PFSK-1 (cell line): ENCODE measurements at regions not wholly inside any gene's neighbourhood (a gene's known extent, or its start where the extent isn't known, plus 50 kb on each side); places are given as distances from the start of the nearest gene placed in this dataset.

Experiments used
- FOXP2 ChIP-seq: optimal IDR thresholded peaks from 2 replicates; pipeline ENCODE3; 2011; ENCODE audit warnings: borderline replicate concordance, control low read depth, inconsistent platforms; ENCODE audit not compliant: insufficient read depth; ENCODE audit errors: extremely low read length, extremely low read depth
- POLR2AphosphoS5 ChIP-seq: IDR thresholded peaks from 2 replicates; pipeline ENCODE4 v1.6.1; 2012; ENCODE audit warnings: low read depth, mild to moderate bottlenecking, control low read depth, low read length, moderate library complexity
- REST ChIP-seq, 2 experiments: IDR thresholded peaks; 2 replicates each; pipeline versions ENCODE4 v1.6.1 to v1.8.0; 2011 to 2012; ENCODE audit warnings: low read depth in 2 of 2, low read length in 2 of 2, control low read depth in 1 of 2, inconsistent platforms in 1 of 2, mild to moderate bottlenecking in 1 of 2, moderate library complexity in 1 of 2; ENCODE audit not compliant: insufficient read depth in 1 of 2
- TAF1 ChIP-seq: IDR thresholded peaks from 2 replicates; pipeline ENCODE4 v1.6.1; 2012; ENCODE audit warnings: low read length, control low read depth, borderline replicate concordance; ENCODE audit not compliant: insufficient read depth

- no peak for TF ChIP-seq POLR2AphosphoS5
- TF ChIP-seq FOXP2 = no peak
- no peak for TF ChIP-seq TAF1
- no peak for TF ChIP-seq REST (IDR thresholded peaks at IDR 0.05; ENCODE audit: insufficient read depth in 1 of 2, low read depth in 2 of 2, low read length in 2 of 2)
Measured at GRCh38 chr1:186531561-186532165, 70.7 kb upstream of the PDC start.
